DOHH2 (cell line): ENCODE measurements at regions not wholly inside any gene's neighbourhood (a gene's known extent, or its start where the extent isn't known, plus 50 kb on each side); places are given as distances from the start of the nearest gene placed in this dataset.

Source experiments
- H3F3A ChIP-seq: fragments of 200-600 bp; sonication (generic), shearing (Covaris generic); 2 replicates; pipeline ENCODE4 v1.6.0; 2016; ENCODE audit warnings: antibody characterized with exemption, mild to moderate bottlenecking; ENCODE audit not compliant: control insufficient read depth, insufficient read depth
- H3K27ac ChIP-seq: fragments of 200-600 bp; sonication (generic); 2 replicates; pipeline ENCODE4 v1.5.1; 2014; ENCODE audit warnings: low read depth, mild to moderate bottlenecking, low read length, moderate library complexity
- H3K27me3 ChIP-seq: fragments of 200-600 bp; sonication (generic); 2 replicates; pipeline ENCODE4 v1.6.1; 2014; ENCODE audit warnings: mild to moderate bottlenecking, low read length, mixed read lengths; ENCODE audit not compliant: control insufficient read depth
- H3K36me3 ChIP-seq: fragments of 200-600 bp; sonication (generic); 2 replicates; pipeline ENCODE4 v1.6.1; 2014; ENCODE audit warnings: mild to moderate bottlenecking, low read length, moderate library complexity, mixed read lengths; ENCODE audit not compliant: control insufficient read depth
- H3K4me1 ChIP-seq: fragments of 200-600 bp; sonication (generic); 2 replicates; pipeline ENCODE4 v1.6.1; 2014; ENCODE audit warnings: mild to moderate bottlenecking, low read length, mixed read lengths; ENCODE audit not compliant: control insufficient read depth
- H3K4me2 ChIP-seq: fragments of 200-600 bp; sonication (generic); 2 replicates; pipeline ENCODE4 v1.6.0; 2014; ENCODE audit warnings: mild to moderate bottlenecking, low read length, moderate library complexity
- H3K4me3 ChIP-seq: fragments of 200-600 bp; sonication (generic); 2 replicates; pipeline ENCODE4 v1.5.1; 2014; ENCODE audit warnings: mild to moderate bottlenecking, low read length, mixed read lengths
- H3K79me2 ChIP-seq: fragments of 200-600 bp; sonication (generic); 2 replicates; pipeline ENCODE4 v1.6.1; 2014; ENCODE audit warnings: mild to moderate bottlenecking, low read length, mixed read lengths; ENCODE audit not compliant: control insufficient read depth
- H3K9me2 ChIP-seq: fragments of 200-600 bp; sonication (generic); replicated peaks from 2 replicates; pipeline ENCODE4 v1.6.1; 2014; ENCODE audit warnings: mild to moderate bottlenecking, low read length, mixed read lengths; ENCODE audit not compliant: control insufficient read depth
- H3K9me3 ChIP-seq: fragments of 200-600 bp; sonication (generic); 2 replicates; pipeline ENCODE4 v1.6.1; 2014; ENCODE audit warnings: antibody characterized with exemption, low read length, mixed read lengths; ENCODE audit not compliant: control insufficient read depth, insufficient read depth
- H4K20me1 ChIP-seq: fragments of 200-600 bp; sonication (generic); 2 replicates; pipeline ENCODE4 v1.6.0; 2014; ENCODE audit warnings: low read depth, mild to moderate bottlenecking, antibody characterized with exemption, low read length, moderate library complexity; ENCODE audit not compliant: control insufficient read depth, insufficient read depth
- CTCF ChIP-seq: fragments of 200-600 bp; sonication (generic); IDR thresholded peaks from one replicate; pipeline ENCODE4 v1.5.1; 2014; ENCODE audit warnings: antibody characterized with exemption, mild to moderate bottlenecking, low read depth, low read length; ENCODE audit not compliant: poor library complexity, severe bottlenecking
- EZH2phosphoT487 ChIP-seq: fragments of 200-600 bp; sonication (generic); IDR thresholded peaks from 2 replicates; pipeline ENCODE4 v1.6.1; 2017; ENCODE audit warnings: borderline replicate concordance, mild to moderate bottlenecking, antibody characterized with exemption, low read length, moderate library complexity, mixed read lengths

GRCh38 chr19:46958532-46958931 lies 61.1 kb upstream of the NPAS1 start:
- Histone ChIP-seq H3K4me3 (no peak overlapping the region), H3F3A (no peaks in the 10 kb centered on the region), H3K9me3 (no peaks in the 10 kb centered on the region), H3K36me3 (no peaks in the 10 kb centered on the region; the same call in 1 of the 2 replicates), H3K79me2 (peaks cover 16% of the 10 kb centered on the region), H3K4me2 (no peak overlapping the region), H3K9me2 (no peaks in the 10 kb centered on the region), H3K27ac (no peak overlapping the region), H4K20me1 (no peaks in the 10 kb centered on the region), H3K27me3 (no peaks in the 10 kb centered on the region), H3K4me1 (peaks cover 19% of the 10 kb centered on the region)
- TF ChIP-seq CTCF (no peak), EZH2phosphoT487 (no peak)

- no peak overlapping the region for H3K4me3 ChIP-seq
- no peak overlapping the region for H3K27ac ChIP-seq
- no peaks in the 10 kb centered on the region; the same call in 1 of the 2 replicates for H3K36me3 ChIP-seq
- no peaks in the 10 kb centered on the region for H4K20me1 ChIP-seq
- H3K27me3 ChIP-seq = no peaks in the 10 kb centered on the region
- no peak overlapping the region for H3K4me2 ChIP-seq
- peaks cover 10% of the 10 kb centered on the region for H3K4me1 ChIP-seq
- no peaks in the 10 kb centered on the region for H3K9me3 ChIP-seq
- H3K9me2 ChIP-seq = no peaks in the 10 kb centered on the region
- peaks cover 13% of the 10 kb centered on the region for H3K79me2 ChIP-seq
- TF ChIP-seq EZH2phosphoT487 (no peak), CTCF (no peak)
- no peaks in the 10 kb centered on the region for H3F3A ChIP-seq
Measured at GRCh38 chr19:46959894-46960556, 59.6 kb upstream of the NPAS1 start.

GRCh38 chr19:46962030-46962570 lies 57.5 kb upstream of the NPAS1 start:
- Histone ChIP-seq H3K4me2 (no peak overlapping the region), H3K36me3 (peaks cover 3% of the 10 kb centered on the region)

More at GRCh38 chr19:46962030-46962570, 57.5 kb upstream of the NPAS1 start:
- no peak overlapping the region for H3K4me3 ChIP-seq
- no peaks in the 10 kb centered on the region for H3K9me2 ChIP-seq
- peaks cover 4% of the 10 kb centered on the region for H3K79me2 ChIP-seq
- H3K4me1 ChIP-seq = no peaks in the 10 kb centered on the region
- H4K20me1 ChIP-seq = no peaks in the 10 kb centered on the region
- no peaks in the 10 kb centered on the region for H3K9me3 ChIP-seq
- no peaks in the 10 kb centered on the region for H3K27me3 ChIP-seq
- H3F3A ChIP-seq = no peaks in the 10 kb centered on the region
- TF ChIP-seq CTCF = no peak
- no peak for TF ChIP-seq EZH2phosphoT487
- H3K27ac ChIP-seq = no peak overlapping the region
